ENCODE measurements at regions not wholly inside any gene's neighbourhood (a gene's known extent, or its start where the extent isn't known, plus 50 kb on each side); places are given as distances from the start of the nearest gene placed in this dataset.

GRCh38 chr3:150300852-150301517 lies 107.1 kb upstream of the TSC22D2 start:
- no peak for DNase-seq (ENCODE audit: low read depth)
- no peak overlapping the region for H3K4me3 ChIP-seq (ENCODE audit: low read depth, low read length)
- no peak for TF ChIP-seq CTCF (IDR thresholded peaks at IDR 0.05; ENCODE audit: low read depth, low read length)
- no peak for TF ChIP-seq POLR2A (IDR thresholded peaks at IDR 0.05; ENCODE audit: extremely low read depth, insufficient read length)
- no peak for TF ChIP-seq MAX (IDR thresholded peaks at IDR 0.05; ENCODE audit: low read depth, low read length)
- no peak for TF ChIP-seq MYC (IDR thresholded peaks at IDR 0.05; ENCODE audit: low read depth, low read length)

- DNase-seq (ENCODE audit: low read depth) = no peak
- TF ChIP-seq CTCF (IDR thresholded peaks at IDR 0.05; ENCODE audit: low read depth, low read length) (no peak), MYC (IDR thresholded peaks at IDR 0.05; ENCODE audit: low read depth, low read length) (no peak), MAX (IDR thresholded peaks at IDR 0.05; ENCODE audit: low read depth, low read length) (no peak), POLR2A (IDR thresholded peaks at IDR 0.05; ENCODE audit: extremely low read depth, insufficient read length) (no peak)
- H3K4me3 ChIP-seq (ENCODE audit: low read depth, low read length) = no peak overlapping the region
These were observed 107.7 kb upstream of the TSC22D2 start for GRCh38 chr3:150300388-150300787.

- no peak for DNase-seq (ENCODE audit: low read depth)
- no peak overlapping the region for H3K4me3 ChIP-seq (ENCODE audit: low read depth, low read length)
- TF ChIP-seq MAX (IDR thresholded peaks at IDR 0.05; ENCODE audit: low read depth, low read length) (no peak), CTCF (IDR thresholded peaks at IDR 0.05; ENCODE audit: low read depth, low read length) (no peak), MYC (IDR thresholded peaks at IDR 0.05; ENCODE audit: low read depth, low read length) (no peak), POLR2A (IDR thresholded peaks at IDR 0.05; ENCODE audit: extremely low read depth, insufficient read length) (no peak)
These were observed 108.9 kb upstream of the TSC22D2 start for GRCh38 chr3:150299201-150299600.

GRCh38 chr3:150296966-150297365 lies 111.1 kb upstream of the TSC22D2 start:
- DNase-seq (ENCODE audit: low read depth) = no peak
- H3K4me3 ChIP-seq (ENCODE audit: low read depth, low read length) = no peak overlapping the region
- TF ChIP-seq POLR2A (IDR thresholded peaks at IDR 0.05; ENCODE audit: extremely low read depth, insufficient read length) (no peak), CTCF (IDR thresholded peaks at IDR 0.05; ENCODE audit: low read depth, low read length) (no peak), MAX (IDR thresholded peaks at IDR 0.05; ENCODE audit: low read depth, low read length) (no peak), MYC (IDR thresholded peaks at IDR 0.05; ENCODE audit: low read depth, low read length) (no peak)

GRCh38 chr3:150296123-150296735 lies 111.9 kb upstream of the TSC22D2 start:
- no peak for DNase-seq (ENCODE audit: low read depth)
- TF ChIP-seq CTCF (IDR thresholded peaks at IDR 0.05; ENCODE audit: low read depth, low read length) = no peak
- TF ChIP-seq POLR2A (IDR thresholded peaks at IDR 0.05; ENCODE audit: extremely low read depth, insufficient read length) = no peak
- TF ChIP-seq MAX (IDR thresholded peaks at IDR 0.05; ENCODE audit: low read depth, low read length) = no peak
- no peak for TF ChIP-seq MYC (IDR thresholded peaks at IDR 0.05; ENCODE audit: low read depth, low read length)
- no peak overlapping the region for H3K4me3 ChIP-seq (ENCODE audit: low read depth, low read length)

Measured in NB4 (cell line).